Panc1 (cell line): ENCODE measurements at regions not wholly inside any gene's neighbourhood (a gene's known extent, or its start where the extent isn't known, plus 50 kb on each side); places are given as distances from the start of the nearest gene placed in this dataset.

Experiments used
- CTCF ChIP-seq: fragments of 450-650 bp; IDR thresholded peaks from 2 replicates; pipeline ENCODE4 v1.5.1; 2017; ENCODE audit warnings: mild to moderate bottlenecking
- POLR2AphosphoS5 ChIP-seq: IDR thresholded peaks from 2 replicates; pipeline ENCODE4 v1.6.1; 2012; ENCODE audit warnings: mild to moderate bottlenecking, low read depth, low read length, moderate library complexity
- REST ChIP-seq, 2 experiments: IDR thresholded peaks; 2 replicates each; pipeline ENCODE4 v1.6.1; 2011 to 2012; ENCODE audit warnings: low read depth in 2 of 2, control low read depth in 1 of 2, low read length in 1 of 2, mild to moderate bottlenecking in 1 of 2, moderate library complexity in 1 of 2; ENCODE audit not compliant: insufficient read depth in 1 of 2
- SIN3A ChIP-seq: IDR thresholded peaks from 2 replicates; pipeline ENCODE4 v1.6.1; 2012; ENCODE audit warnings: low read depth, mild to moderate bottlenecking, low read length, moderate library complexity, borderline replicate concordance; ENCODE audit not compliant: insufficient read depth

GRCh38 chr17:14630046-14630445 is 329.2 kb downstream of the HS3ST3B1 start:
- TF ChIP-seq CTCF (no peak), SIN3A (no peak), POLR2AphosphoS5 (no peak), REST (IDR thresholded peaks at IDR 0.05; ENCODE audit: insufficient read depth in 1 of 2, low read depth in 2 of 2, low read length in 1 of 2) (no peak)
